ENCODE measurements at regions not wholly inside any gene's neighbourhood (a gene's known extent, or its start where the extent isn't known, plus 50 kb on each side); places are given as distances from the start of the nearest gene placed in this dataset.
A peak's percentile ranks its signal among the peaks of the same experiment; 100 is the strongest.

DNA sequence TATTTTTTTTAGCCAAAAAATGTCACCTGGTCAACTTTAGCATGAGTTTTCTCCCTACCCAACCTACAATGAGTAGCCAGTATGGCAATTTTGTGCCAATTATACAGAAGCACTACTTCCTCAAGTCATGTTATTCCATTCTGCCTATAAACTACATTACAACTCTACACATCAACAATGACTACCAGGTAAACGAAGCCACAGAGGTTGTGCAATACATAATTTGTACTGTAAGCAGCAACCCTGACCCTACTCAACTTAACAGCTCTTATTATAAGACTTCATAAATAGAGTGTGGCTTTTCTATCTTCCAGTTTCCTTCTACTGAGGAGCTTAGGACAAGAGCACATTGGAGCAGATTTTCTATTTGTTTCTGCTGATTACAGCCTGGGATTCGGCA lies 160.5 kb downstream of the HS3ST1 start:
- DNase-seq (ENCODE audit: low spot score): no peak

DNA sequence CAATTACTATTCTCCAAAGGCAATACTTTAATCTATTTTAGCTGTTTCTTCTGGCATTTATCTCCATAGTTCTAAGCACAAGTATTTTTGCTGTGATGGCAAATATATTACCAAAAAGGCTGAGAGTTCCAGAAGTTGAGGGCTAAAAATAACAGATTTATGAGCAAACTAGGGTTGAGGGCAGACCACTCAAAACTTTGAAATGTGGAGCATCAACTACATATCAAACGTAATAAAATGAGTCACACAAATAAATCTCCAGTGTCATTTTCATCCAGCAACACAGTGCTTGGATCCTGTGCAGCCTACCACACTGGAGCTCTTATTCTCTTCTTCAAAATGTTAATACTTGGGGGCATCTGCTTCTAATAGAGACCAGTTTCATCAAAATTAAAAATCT lies 163.9 kb downstream of the HS3ST1 start:
- DNase-seq (ENCODE audit: low spot score): no peak

- no peak for DNase-seq (ENCODE audit: low spot score)
These were observed 164.3 kb downstream of the HS3ST1 start for GRCh38 chr4:11264346-11264745.

DNA sequence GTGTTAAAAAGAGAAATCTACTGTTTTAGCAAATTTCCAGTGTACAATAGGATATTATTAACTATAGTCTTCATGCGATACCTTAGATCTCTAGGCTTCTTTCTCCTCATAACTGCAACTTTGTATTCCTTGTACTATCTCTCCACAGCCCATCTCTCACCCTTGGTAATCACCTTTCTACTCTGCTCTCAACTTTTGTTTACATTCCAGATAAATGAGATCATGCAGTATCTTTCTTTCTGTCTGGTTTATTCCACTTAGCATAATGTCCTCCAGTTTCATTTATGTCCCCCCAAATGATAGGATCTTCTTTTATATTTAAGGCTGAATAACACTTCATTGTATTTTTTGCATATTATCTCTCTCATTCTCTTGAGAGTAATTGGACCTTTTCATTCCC lies 165.5 kb downstream of the HS3ST1 start:
- DNase-seq (ENCODE audit: low spot score): no peak

DNA sequence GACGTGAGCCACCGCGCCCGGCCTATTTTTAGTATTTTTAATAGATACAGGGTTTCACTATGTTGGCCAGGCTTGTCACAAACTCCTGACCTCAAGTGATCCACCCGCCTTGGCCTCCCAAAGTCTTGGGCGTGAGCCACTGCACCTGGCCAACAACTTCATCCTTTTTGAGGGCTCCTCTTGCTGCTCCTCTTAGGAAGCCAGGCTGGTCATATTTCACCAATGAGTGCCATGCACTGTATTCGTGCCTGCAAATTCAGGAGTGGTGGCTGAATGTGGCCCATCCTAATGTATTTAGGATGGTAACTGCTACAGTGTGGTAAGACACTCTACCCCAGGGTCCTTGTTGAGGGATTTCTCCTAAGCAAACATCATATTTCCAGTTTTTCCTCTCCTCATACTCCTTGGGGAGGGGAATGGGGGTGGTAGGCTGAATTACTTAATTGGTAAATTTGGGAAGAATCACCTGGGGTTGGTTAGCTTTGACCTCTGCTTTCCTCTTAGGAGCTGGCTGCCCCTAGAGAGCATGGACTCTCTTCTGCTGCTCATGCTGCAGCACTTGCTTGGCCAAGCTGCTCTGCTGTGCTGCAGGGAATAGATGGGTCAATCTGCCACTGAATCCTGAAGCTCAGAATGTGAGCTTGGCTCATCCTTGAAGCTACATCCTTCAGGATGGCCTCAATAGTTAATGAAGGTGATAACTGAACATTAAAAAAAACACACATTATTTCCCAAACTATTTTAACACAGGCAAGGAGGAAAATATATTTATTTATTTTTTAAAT lies 167.4 kb downstream of the HS3ST1 start:
- peak; percentile 78 for DNase-seq (ENCODE audit: low spot score)

DNA sequence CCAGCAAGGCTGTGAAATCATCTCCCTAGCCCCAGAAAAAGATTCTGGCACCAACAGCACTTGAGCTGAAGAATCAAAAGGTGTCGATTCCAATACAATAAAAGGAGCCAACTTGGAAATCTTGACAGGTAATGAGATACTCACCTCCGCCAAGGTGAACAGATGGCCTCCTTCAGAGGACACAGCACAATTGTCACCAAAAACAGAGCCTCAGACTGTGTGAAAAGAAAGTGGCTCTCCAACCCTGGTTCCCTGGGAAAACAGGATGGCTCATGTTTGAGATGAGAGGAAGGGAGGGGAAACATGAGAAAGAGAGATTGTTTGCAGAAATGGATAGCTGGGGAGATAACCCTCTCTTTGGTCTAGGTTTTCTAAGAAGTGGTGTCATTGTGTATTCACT lies 168.9 kb downstream of the HS3ST1 start:
- DNase-seq (ENCODE audit: low spot score): peak; percentile 95

- DNase-seq (ENCODE audit: low spot score): no peak
These were observed 176.5 kb downstream of the HS3ST1 start for GRCh38 chr4:11252149-11252548.

- no peak for DNase-seq (ENCODE audit: low spot score)
These were observed 178.2 kb downstream of the HS3ST1 start for GRCh38 chr4:11250510-11250909.

DNA sequence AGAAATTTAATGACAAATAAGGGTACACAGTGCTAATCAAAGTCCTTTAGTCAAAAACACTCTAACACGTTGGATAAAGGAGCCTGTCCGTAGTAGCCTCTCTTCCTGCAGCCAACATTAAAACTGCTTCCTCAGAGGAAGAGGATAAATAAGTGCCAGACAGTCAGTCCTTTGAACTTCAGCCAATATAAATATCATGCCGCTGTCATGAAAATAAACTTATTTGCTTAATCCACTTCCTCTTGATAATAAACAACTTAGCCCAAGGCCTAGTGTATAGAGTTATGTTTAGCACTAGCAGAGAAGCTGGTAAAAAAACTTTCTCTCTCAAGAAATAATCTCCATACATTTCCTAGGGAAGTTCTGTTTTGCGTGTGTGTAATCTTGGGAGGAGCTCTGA lies 196.7 kb downstream of the HS3ST1 start:
- DNase-seq (ENCODE audit: low spot score): no peak

DNA sequence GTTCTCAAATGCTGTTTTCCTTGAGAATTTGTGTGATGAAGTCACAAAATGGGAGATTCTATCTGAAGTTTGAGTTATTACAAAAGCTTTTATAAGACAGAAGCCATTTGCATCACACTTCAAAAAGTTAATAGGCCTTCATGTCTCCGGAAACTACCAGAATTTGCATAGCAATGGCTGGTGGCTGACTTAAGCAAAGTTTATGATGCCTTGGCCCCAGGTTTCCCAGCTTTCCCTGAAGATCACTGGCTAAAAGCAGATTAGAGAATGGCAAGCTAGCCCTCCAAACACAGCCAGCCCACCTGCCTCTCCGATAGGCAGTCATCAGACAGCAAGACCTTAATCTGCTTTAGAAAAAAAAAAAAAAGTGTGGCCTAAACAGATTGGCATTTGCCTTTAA lies 197.8 kb downstream of the HS3ST1 start:
- no peak for DNase-seq (ENCODE audit: low spot score)

GRCh38 chr4:11228530-11228929 lies 200.2 kb downstream of the HS3ST1 start:
- DNase-seq (ENCODE audit: low spot score): no peak

- no peak for DNase-seq (ENCODE audit: low spot score)
These were observed 205.4 kb downstream of the HS3ST1 start for GRCh38 chr4:11223311-11223710.

- DNase-seq (ENCODE audit: low spot score): no peak
These were observed 210.0 kb downstream of the HS3ST1 start for GRCh38 chr4:11218692-11219091.

DNA sequence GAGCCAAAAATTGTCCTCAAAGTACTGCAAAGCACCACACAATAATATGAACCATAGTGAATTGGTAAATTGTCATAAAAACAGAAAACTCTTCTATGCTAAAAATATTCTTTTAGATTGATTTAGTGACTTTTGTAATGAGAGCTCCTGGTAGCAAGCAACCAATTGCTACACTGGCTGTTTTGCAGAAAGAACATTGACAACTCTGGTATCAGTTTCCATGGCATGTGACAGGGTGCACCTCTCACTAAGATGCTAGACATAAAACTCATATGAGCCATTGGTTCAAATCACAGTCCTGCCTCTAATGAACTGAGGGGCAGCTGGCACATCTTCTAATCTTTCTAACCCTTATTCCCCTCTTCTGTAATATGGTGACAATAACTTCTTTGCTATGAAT lies 212.2 kb downstream of the HS3ST1 start:
- DNase-seq (ENCODE audit: low spot score): no peak

DNA sequence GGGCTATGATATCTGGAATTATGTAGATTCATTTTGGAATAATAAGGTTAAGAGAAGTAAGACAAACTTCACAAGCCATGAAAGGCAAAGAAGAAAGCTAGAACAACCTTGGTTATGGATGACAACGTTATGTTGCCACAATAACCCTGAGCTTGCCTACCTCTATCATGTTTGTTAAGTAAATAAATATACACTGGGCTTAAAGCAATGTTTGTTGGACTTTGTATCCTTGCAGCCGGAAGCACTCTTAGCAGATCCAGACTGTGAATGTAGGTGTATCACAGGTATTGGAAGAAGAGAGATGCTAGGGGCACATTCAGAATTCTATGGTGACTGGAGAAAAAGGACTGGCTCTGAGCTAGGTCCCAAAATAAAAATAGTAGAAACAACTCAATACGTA lies 214.4 kb downstream of the HS3ST1 start:
- no peak for DNase-seq (ENCODE audit: low spot score)

DNA sequence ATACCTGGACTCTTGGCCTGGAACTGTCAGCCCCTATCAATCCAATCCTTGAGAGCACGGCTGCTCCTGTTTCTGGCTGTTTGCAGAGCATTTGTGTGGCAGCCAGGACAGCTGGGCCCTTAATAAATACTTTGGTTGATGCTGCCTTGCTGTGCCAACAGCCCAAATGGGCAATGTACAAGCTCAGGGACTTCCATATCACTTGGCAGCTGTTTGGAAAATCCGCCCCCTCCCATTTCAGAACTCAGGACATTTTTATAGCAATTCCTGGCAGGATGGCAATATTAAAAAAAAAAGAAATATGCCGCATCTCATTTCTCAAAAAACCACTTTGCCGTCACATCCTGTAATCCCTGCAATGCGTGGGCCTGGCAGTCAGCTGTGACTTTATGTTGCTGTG lies 218.9 kb downstream of the HS3ST1 start:
- DNase-seq (ENCODE audit: low spot score): peak; percentile 6

DNA sequence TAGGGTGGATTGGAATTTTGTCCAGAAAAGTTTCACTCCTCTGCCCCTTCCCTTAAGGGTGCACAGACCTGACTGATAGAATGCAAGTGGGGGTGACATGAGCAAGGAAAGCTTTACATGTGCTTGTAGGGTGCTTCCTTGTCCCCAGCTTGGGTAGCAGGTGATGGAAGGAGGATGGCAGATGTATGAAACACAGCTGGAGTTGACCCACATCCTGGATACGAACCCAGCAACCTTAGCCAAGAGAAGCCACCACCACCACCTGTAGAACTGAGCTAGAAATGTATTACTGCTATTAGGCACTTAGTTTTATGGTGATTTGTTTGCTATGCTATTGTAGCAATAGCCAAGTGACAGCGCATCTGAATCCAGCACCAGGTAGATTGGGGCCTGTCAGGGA lies 227.4 kb downstream of the HS3ST1 start:
- DNase-seq (ENCODE audit: low spot score): no peak

DNA sequence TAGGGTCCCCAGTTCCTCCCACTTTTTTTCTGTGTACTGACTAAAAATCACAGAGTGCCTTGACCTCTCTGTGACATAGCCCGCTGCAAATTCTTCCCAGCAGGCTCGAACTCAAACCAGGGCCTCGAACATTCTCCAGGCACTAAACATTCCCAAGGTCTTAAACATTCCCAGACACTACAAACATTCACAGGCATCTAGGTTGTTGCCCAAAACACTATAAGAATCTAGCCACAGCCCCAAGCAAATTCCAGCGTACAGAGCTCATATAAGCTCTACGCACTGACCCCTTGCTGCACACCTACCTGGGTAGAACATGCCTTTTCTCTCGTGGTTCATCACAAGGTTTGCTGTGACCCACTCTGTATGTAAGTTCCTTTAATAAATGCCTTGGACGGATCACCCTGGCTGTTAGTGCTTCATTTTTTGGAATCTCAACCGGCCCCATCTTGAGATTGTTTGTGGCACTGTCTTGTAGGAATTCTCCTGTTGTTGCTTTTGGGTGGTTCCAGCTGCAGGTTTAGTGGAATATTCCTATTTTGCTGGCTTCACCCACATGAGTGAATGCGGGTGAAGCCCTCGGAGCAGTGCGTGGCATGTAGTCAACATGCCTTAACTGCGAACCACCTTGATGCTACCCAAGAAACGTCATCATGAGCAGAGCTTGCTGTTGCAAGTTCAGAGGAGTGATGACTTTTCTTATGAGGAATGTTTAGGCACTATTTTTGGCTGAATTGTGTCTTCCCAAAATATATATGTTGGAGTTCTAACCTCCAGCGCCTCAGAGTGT lies 230.0 kb downstream of the HS3ST1 start:
- DNase-seq (ENCODE audit: low spot score): no peak

DNA sequence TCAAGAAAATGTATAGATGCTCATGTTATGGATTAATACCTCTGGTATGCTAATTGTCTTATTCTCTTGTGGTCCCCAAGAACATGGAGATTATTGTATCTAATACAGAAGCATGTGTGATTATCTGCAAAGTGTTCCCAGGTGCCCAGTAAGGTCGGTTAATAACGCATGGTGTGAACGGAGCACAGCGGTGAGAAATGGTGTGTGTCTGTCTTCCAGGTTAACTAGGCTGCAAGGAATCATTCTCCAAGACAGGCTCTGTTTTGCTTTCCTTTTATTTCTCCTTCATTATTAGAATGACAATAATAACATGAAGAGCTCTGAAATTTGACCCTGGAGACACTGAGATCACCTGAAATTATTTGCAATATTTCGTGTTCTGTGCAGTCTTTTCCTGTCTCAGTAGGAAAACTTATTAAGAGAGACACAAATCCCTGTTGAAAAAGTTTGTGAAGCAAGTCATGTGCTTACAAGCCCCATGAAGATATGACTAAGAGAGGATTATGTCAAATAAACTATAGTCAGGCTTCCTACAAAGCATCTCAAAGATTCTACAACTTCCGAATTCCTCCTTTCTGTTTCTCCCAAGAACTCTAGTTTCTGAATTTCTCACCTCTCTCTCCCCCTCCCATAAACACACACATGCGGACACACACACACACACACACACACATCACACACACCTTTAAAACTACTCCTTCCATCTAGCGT lies 230.9 kb downstream of the HS3ST1 start:
- no peak for DNase-seq (ENCODE audit: low spot score)

- no peak for DNase-seq (ENCODE audit: low spot score)
These were observed 231.7 kb downstream of the HS3ST1 start for GRCh38 chr4:11196927-11197522.

GRCh38 chr4:11194431-11194830 lies 234.3 kb downstream of the HS3ST1 start:
- no peak for DNase-seq (ENCODE audit: low spot score)

DNA sequence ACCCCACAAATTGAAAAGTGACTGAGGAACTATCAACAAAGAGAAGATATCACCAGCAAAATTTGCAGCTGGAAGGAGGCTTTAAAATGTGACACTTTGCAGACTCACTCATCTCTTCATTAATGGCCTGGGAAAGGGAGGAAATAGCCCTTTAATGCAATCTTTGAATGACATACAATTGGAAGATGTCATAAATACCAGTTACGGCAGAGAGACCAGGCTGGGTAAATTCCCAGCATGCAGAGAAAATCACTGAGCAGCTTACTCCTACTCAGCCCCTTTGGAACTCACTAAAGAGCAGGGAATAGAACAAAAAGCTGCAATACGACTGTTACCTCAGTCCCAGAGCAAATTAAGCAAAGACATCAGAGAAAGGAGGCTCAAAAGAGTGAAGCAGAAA lies 238.9 kb downstream of the HS3ST1 start:
- no peak for DNase-seq (ENCODE audit: low spot score)

- no peak for DNase-seq (ENCODE audit: low spot score)
These were observed 245.3 kb downstream of the HS3ST1 start for GRCh38 chr4:11183356-11183740.
